GM12873 (cell line): ENCODE measurements at regions not wholly inside any gene's neighbourhood (a gene's known extent, or its start where the extent isn't known, plus 50 kb on each side); places are given as distances from the start of the nearest gene placed in this dataset.

Experiments
- TF ChIP-seq, protein P1 (sequence below): IDR thresholded peaks from 2 replicates; pipeline ENCODE4 v1.5.1; 2012; ENCODE audit warnings: low read depth, mild to moderate bottlenecking, moderate library complexity, low read length, control low read depth; ENCODE audit not compliant: insufficient read depth; ENCODE audit errors: missing control alignments

DNA sequence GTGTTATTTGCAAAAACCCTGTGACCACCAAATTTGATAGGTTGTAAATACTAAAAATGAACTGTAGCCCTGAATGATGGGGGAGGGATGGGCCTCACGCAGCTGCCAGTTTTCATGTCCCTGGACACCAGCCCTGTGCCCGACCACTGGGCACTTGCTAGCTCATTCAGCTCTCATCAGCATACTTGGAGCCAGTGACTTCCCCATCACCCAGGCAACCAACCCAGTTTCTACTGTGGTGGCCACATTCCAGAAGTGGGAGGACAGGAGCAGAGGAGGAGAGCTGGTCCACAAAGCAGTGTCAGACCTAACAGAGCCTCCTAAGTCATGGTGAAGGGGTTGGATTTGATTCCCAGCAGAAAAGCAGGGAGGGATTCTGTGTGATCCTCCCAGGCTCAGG lies 128.2 kb downstream of the CPEB2 start:
- TF ChIP-seq, protein P1, sequence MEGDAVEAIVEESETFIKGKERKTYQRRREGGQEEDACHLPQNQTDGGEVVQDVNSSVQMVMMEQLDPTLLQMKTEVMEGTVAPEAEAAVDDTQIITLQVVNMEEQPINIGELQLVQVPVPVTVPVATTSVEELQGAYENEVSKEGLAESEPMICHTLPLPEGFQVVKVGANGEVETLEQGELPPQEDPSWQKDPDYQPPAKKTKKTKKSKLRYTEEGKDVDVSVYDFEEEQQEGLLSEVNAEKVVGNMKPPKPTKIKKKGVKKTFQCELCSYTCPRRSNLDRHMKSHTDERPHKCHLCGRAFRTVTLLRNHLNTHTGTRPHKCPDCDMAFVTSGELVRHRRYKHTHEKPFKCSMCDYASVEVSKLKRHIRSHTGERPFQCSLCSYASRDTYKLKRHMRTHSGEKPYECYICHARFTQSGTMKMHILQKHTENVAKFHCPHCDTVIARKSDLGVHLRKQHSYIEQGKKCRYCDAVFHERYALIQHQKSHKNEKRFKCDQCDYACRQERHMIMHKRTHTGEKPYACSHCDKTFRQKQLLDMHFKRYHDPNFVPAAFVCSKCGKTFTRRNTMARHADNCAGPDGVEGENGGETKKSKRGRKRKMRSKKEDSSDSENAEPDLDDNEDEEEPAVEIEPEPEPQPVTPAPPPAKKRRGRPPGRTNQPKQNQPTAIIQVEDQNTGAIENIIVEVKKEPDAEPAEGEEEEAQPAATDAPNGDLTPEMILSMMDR: no peak

DNA sequence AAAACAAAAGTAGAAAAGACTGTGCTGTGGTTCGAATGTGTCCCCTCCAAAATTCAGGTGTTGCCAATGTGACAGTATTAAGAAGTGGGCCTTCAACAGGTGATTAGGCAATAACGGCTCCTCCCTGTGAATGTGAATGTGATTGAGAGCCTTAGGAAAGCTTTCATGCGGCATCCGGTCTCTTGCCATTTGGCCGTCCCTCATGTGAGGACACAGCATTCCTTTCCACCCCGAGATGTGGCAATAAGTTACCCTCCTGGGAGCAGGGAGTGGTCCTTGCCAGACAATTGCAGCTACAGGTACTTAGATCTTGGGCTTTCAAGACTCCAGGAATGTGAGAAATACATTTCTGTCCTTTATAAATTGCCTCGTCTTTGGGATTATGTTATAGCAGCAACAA lies 129.3 kb downstream of the CPEB2 start:
- TF ChIP-seq, protein P1: no peak

DNA sequence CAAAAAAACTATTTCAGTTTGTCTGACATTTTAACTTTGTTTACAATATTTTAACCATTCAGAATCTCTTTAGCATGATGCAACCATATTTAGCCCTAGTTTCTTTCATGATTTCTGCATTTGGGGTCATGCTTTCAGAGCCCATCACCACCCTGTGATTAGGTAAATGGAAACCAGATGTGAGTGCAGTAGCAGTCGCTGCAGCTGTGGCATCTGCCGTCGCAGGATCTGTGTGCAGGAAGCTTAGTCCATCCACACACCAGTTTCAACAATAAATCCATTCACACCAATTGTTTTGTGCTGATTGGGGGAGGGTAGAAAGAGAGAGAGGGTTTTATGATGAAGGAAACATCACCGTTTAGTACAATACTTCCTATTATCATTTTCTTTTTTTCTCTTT lies 130.5 kb downstream of the CPEB2 start:
- TF ChIP-seq, protein P1: no peak

DNA sequence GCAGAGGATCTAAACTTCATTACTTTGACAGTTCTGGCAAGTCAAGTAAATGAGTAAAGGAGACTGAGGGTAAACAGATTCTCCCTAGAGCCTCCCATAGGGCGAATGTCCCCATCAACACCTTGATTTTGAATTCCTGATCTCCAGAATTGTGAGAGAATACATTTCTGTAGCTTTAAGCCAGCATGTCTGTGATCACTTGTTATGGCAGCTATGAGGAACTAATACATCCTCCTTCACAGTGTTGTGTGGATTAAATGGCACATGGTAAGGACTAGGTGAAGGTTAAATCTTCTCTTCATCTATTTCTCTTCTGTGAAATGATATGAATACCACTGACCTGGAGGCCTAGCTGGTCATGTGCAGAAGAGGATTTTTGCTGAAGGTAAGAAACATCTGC lies 137.3 kb downstream of the CPEB2 start:
- TF ChIP-seq, protein P1: no peak

DNA sequence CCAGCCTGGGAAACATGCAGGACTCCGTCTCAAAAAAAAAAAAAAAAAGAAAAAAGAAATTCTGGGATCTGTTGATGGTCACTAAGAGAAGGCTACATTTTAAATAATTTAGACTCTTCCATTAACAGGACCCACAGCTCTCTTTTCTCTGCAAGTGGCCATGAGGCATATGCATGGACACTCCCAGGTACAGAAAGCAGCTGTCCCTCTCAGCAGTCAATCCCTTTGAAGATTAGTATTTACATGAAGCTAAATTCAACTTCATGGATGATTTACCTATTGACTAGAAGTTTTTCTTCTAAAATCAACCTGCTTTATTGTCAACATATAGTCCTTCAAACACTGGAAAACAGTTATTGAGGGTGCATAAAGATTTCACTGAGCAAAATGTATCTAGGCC lies 139.9 kb downstream of the CPEB2 start:
- TF ChIP-seq, protein P1: no peak

DNA sequence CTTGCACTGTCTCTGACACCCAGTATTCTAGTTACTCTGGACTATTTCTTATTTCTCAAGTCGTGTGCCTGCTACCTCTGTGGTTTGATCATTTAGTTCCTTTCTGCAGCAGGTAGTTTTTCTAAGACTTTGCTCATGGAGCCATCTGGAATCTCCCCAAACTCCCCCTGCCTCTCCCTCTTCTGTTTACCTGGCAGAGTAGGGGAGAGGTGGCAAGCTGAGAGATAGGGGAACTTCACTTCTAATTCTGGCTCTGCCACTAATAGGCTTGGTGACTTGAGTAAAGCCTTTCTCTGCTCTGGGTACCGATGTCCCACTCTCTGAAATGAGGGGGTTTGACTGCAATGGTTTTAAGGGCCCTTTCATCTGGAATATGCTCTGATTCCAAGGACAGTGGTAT lies 141.3 kb downstream of the CPEB2 start:
- TF ChIP-seq, protein P1: no peak

DNA sequence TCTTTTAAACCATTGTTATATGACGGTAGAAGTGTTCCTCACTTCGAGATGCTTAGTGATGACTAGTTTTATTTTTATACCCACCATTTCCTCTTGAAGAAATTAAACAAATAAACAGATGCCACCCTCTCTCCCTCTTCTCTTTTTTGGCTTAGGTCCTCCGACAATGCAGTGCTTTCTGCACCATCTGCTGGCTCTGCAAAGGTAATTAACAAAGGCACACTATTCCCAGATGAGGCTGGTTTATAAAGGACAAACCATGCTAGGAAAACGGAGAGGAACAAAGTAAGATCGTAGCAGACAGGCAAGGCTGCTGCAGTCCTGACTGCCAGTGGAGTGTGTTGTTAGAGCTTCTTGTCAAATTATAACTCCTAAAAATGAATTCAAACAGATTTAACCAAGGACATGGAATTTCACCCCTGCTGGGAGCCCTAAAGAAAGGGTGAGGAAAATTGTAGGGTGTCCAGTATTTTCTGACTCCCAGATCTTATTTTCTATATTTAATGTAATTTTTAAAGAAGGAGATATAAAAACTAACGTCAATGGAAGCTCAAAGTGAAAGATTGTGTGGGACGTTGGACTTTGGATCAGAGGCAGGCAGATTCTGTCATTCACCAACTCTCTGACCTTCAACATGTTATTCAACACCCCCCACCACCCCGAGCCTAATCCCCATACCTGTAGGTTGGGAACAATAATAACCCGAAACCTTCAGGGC lies 142.1 kb downstream of the CPEB2 start:
- TF ChIP-seq, protein P1: no peak
